OCI-LY3 (cell line): ENCODE measurements at regions not wholly inside any gene's neighbourhood (a gene's known extent, or its start where the extent isn't known, plus 50 kb on each side); places are given as distances from the start of the nearest gene placed in this dataset.

Experiments
- CTCF ChIP-seq: fragments of 200-600, 300-600 bp; sonication (generic); IDR thresholded peaks from 2 replicates; pipeline ENCODE4 v1.5.1; 2014; ENCODE audit warnings: antibody characterized with exemption, low read length, low read depth
- EZH2phosphoT487 ChIP-seq: fragments of 200-600 bp; shearing (Covaris generic); IDR thresholded peaks from 2 replicates; pipeline ENCODE4 v1.6.1; 2018; ENCODE audit warnings: antibody characterized with exemption, mixed run types, low read depth

GRCh38 chr2:215811003-215811402, 202.3 kb downstream of the MREG start:
- TF ChIP-seq CTCF: no peak
- TF ChIP-seq EZH2phosphoT487: no peak
